Suprapubic skin (tissue), 4 donors: ENCODE measurements at regions not wholly inside any gene's neighbourhood (a gene's known extent, or its start where the extent isn't known, plus 50 kb on each side); places are given as distances from the start of the nearest gene placed in this dataset.
"Not testable (repeated sequence)": the region's sequence is repeated elsewhere in the genome, so short reads cannot be mapped to it uniquely, and the experiment has no call there.

Source experiments
- DNase-seq, 2 donors: peaks; one replicate each; pipeline ENCODE4 v3.0.0-alpha.2; 2019; ENCODE audit warnings: low spot score in 2 of 2
- H3K27ac ChIP-seq: fragments of 200-600 bp; sonication (generic); one replicate; pipeline ENCODE4 v1.5.1; 2019
- H3K27me3 ChIP-seq: fragments of 200-600 bp; sonication (generic); one replicate; pipeline ENCODE4 v1.5.1; 2019
- H3K36me3 ChIP-seq: fragments of 200-600 bp; sonication (generic); one replicate; pipeline ENCODE4 v1.5.1; 2019
- H3K4me1 ChIP-seq: fragments of 200-600 bp; sonication (generic); one replicate; pipeline ENCODE4 v1.5.1; 2019
- H3K4me3 ChIP-seq: fragments of 200-600 bp; sonication (generic); one replicate; pipeline ENCODE4 v1.5.1; 2019; ENCODE audit warnings: mild to moderate bottlenecking
- H3K9me3 ChIP-seq: fragments of 200-600 bp; sonication (generic); one replicate; pipeline ENCODE4 v1.5.1; 2019
- EP300 ChIP-seq: sonication (generic); formaldehyde crosslinking; IDR thresholded peaks from one replicate; pipeline ENCODE4 v1.6.1; 2017; ENCODE audit warnings: antibody characterized with exemption
- POLR2A ChIP-seq, 2 donors: fragments of 450-650 bp; IDR thresholded peaks; one replicate each; pipeline ENCODE4 v1.6.1; 2017; ENCODE audit warnings: antibody characterized with exemption in 2 of 2, mild to moderate bottlenecking in 2 of 2, moderate library complexity in 2 of 2
- POLR2AphosphoS5 ChIP-seq, 3 donors: sonication (generic); formaldehyde crosslinking; IDR thresholded peaks; one replicate each; pipeline ENCODE4 v1.6.1; 2017; ENCODE audit warnings: antibody characterized with exemption in 3 of 3
- WGBS: methylation state at CpG from one replicate; pipeline ENCODE4 v1.1.5; 2018; 5-methylcytosine and 5-hydroxymethylcytosine counted together
- TF ChIP-seq, protein P1 (sequence below), 2 donors: fragments of 200-600 bp in 1 of 2; fragments of 450-650 bp in 1 of 2; sonication (generic) in 1 of 2; IDR thresholded peaks; one replicate each; pipeline ENCODE4 v1.5.1; 2016 to 2019; ENCODE audit warnings: antibody characterized with exemption in 2 of 2, mild to moderate bottlenecking in 1 of 2, moderate library complexity in 1 of 2

DNA sequence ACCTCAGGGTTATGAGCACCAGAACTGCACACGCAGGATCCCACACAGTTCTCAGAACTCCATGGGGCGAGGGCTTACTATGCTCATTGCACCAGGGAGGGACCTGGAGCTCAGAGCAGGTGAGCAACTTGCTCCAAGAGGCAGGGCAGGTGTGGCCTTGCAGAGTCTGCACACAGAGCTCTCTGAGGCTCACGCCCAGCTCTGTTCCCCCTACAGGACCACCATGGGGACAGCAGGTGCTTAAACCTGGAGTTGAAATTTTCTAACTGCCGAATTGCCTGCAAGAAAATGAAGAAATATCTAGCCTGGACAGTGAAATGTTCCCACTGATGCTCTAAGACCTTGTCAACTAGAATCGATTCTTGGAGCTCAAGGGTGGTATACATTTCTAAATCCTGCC, 49.9 kb upstream of the MSMB start:
- H3K27me3 ChIP-seq, H3K36me3 ChIP-seq, DNase-seq, H3K9me3 ChIP-seq, H3K27ac ChIP-seq, H3K4me1 ChIP-seq, H3K4me3 ChIP-seq: not testable (repeated sequence)
- 84% methylated on average over 4 of the region's 5 CpGs for WGBS

DNA sequence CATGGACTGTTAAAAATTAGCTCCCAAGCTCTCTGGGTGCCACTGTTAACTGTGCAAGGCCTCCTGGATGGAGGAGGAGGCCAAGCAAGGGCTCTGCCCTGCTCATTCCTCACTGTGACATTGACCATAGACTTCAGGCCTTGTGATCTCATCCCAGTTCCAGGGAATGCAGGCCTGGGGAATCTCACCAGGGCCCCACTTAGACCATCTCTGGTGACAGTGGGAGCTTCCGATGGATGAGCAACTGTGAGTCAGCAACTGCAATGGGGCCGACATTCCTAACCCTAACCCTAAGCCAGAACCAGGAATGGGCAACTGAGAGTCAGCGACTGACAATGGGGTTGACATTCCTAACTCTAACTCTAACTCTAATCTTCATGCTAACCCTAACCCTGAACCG, 50.4 kb upstream of the MSMB start:
- Histone ChIP-seq H3K36me3 (no peaks in the 10 kb centered on the region), H3K9me3 (no peaks in the 10 kb centered on the region), H3K27me3 (no peaks in the 10 kb centered on the region), H3K4me1 (no peaks in the 10 kb centered on the region), H3K4me3 (no peak overlapping the region), H3K27ac (no peak overlapping the region)
- no peak for TF ChIP-seq POLR2A (IDR thresholded peaks at IDR 0.05)
- no peak for DNase-seq
- WGBS = 89% methylated on average over 4 of the region's 4 CpGs

DNA sequence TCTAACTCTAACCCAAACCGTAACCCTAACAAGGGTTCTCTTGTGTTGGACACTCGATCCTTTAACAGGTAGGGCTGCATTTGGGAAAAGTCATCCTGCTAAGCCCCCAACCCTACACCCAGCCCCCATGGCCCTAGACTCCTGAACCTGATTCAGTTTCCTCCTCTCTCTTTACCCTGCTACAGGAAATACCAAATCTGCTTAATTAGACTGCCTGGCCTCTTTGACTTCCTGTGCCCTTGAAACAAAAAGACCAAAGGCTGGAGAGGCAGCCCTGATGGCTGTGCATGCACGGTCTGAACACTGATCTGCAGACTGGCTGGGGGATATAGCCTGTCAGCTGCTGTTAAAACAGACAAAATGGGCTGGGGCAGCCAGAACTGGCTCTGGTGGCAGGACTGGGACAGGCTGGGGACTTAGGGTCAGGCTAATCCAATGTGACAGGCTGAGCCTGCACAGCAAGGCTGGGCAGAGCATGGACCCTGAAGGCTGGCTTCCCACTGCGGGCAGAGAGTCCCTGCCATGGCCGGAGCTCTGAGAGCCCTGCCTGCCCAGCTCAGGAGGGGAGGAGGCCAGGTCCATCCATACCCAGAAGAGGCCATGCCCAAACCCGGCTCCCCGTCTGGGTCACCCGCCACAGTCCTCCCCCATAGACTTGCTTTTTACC, 51.0 kb upstream of the MSMB start:
- TF ChIP-seq POLR2AphosphoS5 (IDR thresholded peaks at IDR 0.05) = no peak
- TF ChIP-seq POLR2A (IDR thresholded peaks at IDR 0.05) = no peak
- TF ChIP-seq EP300 = no peak
- TF ChIP-seq, protein P1, sequence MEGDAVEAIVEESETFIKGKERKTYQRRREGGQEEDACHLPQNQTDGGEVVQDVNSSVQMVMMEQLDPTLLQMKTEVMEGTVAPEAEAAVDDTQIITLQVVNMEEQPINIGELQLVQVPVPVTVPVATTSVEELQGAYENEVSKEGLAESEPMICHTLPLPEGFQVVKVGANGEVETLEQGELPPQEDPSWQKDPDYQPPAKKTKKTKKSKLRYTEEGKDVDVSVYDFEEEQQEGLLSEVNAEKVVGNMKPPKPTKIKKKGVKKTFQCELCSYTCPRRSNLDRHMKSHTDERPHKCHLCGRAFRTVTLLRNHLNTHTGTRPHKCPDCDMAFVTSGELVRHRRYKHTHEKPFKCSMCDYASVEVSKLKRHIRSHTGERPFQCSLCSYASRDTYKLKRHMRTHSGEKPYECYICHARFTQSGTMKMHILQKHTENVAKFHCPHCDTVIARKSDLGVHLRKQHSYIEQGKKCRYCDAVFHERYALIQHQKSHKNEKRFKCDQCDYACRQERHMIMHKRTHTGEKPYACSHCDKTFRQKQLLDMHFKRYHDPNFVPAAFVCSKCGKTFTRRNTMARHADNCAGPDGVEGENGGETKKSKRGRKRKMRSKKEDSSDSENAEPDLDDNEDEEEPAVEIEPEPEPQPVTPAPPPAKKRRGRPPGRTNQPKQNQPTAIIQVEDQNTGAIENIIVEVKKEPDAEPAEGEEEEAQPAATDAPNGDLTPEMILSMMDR (IDR thresholded peaks at IDR 0.05) = no peak
- Histone ChIP-seq H3K4me3 (no peak overlapping the region), H3K9me3 (no peaks in the 10 kb centered on the region), H3K27me3 (no peaks in the 10 kb centered on the region), H3K36me3 (no peaks in the 10 kb centered on the region), H3K27ac (no peak overlapping the region), H3K4me1 (no peaks in the 10 kb centered on the region)
- DNase-seq = no peak
- 87% methylated on average over 8 of the region's 8 CpGs for WGBS

DNA sequence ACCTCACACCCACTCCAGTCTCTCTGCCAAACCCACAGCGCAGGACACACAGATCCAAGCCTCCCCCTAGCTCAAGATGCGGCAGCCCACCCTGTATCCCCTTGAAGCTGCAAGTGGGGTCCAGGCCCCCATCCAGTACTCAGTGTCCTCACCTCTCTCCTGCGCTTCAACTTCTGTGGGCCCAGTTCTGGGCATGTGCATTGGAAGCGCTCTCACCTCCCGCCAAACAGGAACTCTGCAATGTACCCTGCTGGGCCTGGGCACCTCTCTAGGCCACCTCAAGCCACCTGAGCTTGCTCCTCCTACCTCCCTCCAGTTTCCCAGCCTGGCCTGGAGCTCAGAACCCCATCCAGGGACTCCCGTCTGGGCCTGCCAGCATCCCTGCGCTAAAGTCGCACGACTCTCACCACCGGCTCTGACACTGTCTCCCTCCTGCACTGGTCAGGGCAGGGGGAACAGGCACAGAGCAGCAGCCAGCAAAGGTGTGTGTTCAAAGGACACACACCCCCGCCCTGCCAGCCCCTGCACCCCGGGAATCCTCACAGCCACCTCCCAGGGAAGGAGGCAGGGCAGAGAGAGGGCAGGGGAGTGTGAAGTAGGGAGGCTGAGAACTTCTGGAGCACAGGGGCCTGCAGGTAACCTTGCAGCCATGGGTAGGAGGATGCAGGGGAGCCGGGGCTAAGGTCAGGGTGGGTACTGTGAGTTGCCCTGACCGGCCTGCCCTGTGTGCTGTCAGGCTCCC, 51.7 kb upstream of the MSMB start:
- no peaks in the 10 kb centered on the region for H3K9me3 ChIP-seq
- H3K27ac ChIP-seq = no peak overlapping the region
- no peak for DNase-seq
- WGBS = 86% methylated on average over 14 of the region's 14 CpGs
- no peaks in the 10 kb centered on the region for H3K36me3 ChIP-seq
- H3K4me3 ChIP-seq = no peak overlapping the region
- no peak for TF ChIP-seq POLR2A (IDR thresholded peaks at IDR 0.05)
- TF ChIP-seq EP300 = no peak
- TF ChIP-seq, protein P1 (IDR thresholded peaks at IDR 0.05) = no peak
- TF ChIP-seq POLR2AphosphoS5 (IDR thresholded peaks at IDR 0.05) = no peak
- no peaks in the 10 kb centered on the region for H3K27me3 ChIP-seq
- no peaks in the 10 kb centered on the region for H3K4me1 ChIP-seq

DNA sequence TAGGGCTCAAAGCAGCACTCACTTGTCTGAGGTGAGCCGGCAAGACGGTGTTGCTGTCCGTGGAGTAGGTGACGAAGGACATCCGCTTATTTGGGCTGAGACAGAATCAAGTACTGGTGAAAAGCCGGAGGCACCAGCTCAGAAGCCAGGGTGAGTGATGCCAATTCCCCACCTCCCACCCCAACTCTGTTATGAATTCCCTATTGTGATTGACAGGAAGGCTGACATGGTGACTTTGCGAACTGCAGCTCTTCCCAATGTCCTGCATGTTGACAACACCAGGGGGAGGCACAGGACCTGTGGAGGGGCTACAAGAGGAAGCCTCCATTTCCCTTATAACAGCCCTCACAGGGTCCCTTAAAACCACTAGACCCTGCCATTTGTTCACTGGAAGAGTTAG, 52.3 kb upstream of the MSMB start:
- no peaks in the 10 kb centered on the region for H3K36me3 ChIP-seq
- no peak overlapping the region for H3K4me3 ChIP-seq
- no peak for TF ChIP-seq EP300
- no peaks in the 10 kb centered on the region for H3K9me3 ChIP-seq
- no peaks in the 10 kb centered on the region for H3K27me3 ChIP-seq
- DNase-seq = no peak
- H3K27ac ChIP-seq = no peak overlapping the region
- no peaks in the 10 kb centered on the region for H3K4me1 ChIP-seq
- 92% methylated on average over 7 of the region's 7 CpGs for WGBS

DNA sequence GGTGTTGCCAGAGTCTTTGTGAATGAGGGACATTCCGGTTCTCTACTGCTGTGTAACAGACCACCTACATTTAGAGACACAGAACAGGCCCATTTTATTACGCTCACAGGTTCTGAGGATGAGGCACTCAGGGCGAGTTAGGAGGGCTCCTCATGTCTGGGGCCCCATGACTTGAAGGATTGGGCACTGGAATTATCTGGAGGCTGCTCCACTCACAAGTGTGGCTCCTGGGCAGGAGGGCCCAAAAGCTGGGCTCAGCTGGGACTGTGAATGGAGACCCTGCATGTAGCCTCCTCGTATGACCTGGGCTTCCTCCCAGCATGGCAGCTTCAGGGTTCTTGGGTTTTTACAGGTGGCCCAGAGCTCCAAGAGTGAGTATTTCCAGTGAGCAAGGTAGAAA, 52.9 kb upstream of the MSMB start:
- H3K9me3 ChIP-seq, DNase-seq, H3K4me3 ChIP-seq, H3K4me1 ChIP-seq, H3K27ac ChIP-seq, H3K36me3 ChIP-seq, H3K27me3 ChIP-seq: not testable (repeated sequence)
- WGBS = 34% methylated on average over 3 of the region's 4 CpGs

DNA sequence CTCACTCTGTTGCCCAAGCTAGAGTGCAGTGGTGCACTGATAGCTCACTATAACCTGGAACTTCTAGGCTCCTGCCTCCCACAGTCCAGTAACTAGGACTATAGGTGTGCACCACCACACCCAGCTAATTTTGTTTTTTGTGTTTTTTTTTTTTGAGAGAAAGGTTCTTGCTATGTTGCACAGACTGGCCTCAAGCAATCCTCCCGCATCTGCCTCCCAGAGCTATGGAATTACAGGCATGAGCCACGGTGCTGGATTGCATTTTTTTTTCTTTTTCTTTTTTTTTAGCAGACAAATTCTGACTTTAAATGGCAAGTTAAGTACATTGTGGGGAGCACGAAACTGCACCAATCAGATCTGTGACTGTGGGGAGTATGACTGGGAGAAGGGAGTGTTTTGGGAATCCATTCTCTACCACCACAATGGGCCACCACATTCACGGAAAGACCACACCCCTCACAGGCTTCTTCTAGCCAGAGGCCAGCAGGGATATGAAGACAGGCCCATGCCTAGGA, 58.1 kb upstream of the MSMB start:
- Histone ChIP-seq H3K4me1 (peaks cover 11% of the 10 kb centered on the region), H3K27ac (no peak overlapping the region), H3K27me3 (peaks cover 3% of the 10 kb centered on the region)

DNA sequence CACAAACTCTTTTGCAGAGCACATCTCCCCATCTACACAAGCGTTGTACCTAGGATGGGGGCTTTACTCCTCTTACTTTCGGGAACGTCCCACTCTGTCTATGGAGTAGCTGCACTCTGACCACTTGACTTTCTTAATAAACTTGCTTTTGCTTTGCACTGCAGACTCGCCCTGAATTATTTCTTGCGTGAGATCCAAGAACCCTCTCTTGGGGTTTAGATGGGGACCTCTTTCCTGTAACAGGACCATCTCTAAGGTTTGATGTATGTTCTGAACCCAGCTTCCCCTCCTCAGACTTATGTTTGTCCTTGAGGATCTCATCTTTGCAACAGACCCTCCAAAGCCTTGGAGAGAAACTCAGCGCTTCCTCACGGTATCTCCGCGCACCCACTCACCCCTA, 59.3 kb upstream of the MSMB start:
- 50% methylated on average over 9 of the region's 9 CpGs for WGBS
- not testable (repeated sequence) for H3K27me3 ChIP-seq, H3K27ac ChIP-seq, DNase-seq, H3K36me3 ChIP-seq, H3K9me3 ChIP-seq, H3K4me3 ChIP-seq
- peaks cover 11% of the 10 kb centered on the region for H3K4me1 ChIP-seq

More for the DNA sequence above, 58.1 kb upstream of the MSMB start:
- TF ChIP-seq POLR2AphosphoS5 (IDR thresholded peaks at IDR 0.05) (no peak), POLR2A (IDR thresholded peaks at IDR 0.05) (no peak), EP300 (no peak)
- TF ChIP-seq, protein P1 (IDR thresholded peaks at IDR 0.05) = no peak
- DNase-seq = peak in 1 of 2 donors; percentile 18
- no peaks in the 10 kb centered on the region for H3K36me3 ChIP-seq
- H3K9me3 ChIP-seq = no peaks in the 10 kb centered on the region
- no peak overlapping the region for H3K4me3 ChIP-seq
- WGBS = 57% methylated on average over 4 of the region's 4 CpGs

DNA sequence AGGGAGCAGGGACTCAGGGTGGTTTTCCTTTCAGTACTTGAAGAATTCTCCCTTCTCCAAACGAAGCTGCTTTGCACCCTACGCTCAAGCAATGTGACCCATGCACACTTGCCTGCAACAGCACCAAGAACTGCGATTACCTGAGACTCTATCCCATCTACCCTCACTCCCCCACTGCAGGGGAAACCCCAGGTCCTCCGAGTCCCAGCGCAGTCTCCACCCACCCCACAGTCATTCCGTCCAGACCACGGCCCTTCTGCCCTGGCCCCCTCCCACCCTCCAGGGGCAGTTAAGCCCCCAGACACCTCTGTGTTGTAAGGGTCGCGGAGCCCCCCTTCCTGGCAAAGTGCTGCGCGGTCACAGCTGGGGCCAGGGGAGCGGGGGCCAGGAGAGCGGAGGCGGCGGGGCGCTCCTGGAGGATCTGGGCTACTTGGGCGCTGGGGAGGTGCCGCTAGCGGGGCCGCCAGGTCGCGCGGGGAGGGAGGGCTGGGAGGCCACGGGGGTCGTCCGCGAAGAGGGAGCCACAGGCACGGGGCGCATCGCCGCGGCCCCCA, 59.9 kb upstream of the MSMB start:
- H3K36me3 ChIP-seq, H3K27me3 ChIP-seq, H3K27ac ChIP-seq, H3K9me3 ChIP-seq: not testable (repeated sequence)
- Histone ChIP-seq H3K4me1 (peaks cover 11% of the 10 kb centered on the region), H3K4me3 (peak overlapping the region; percentile 45)
- peak in 1 of 2 donors; percentile 69 for DNase-seq
- WGBS = 4% methylated on average over 7 of the region's 32 CpGs
